ENCODE measurements at regions not wholly inside any gene's neighbourhood (a gene's known extent, or its start where the extent isn't known, plus 50 kb on each side); places are given as distances from the start of the nearest gene placed in this dataset.

DNA sequence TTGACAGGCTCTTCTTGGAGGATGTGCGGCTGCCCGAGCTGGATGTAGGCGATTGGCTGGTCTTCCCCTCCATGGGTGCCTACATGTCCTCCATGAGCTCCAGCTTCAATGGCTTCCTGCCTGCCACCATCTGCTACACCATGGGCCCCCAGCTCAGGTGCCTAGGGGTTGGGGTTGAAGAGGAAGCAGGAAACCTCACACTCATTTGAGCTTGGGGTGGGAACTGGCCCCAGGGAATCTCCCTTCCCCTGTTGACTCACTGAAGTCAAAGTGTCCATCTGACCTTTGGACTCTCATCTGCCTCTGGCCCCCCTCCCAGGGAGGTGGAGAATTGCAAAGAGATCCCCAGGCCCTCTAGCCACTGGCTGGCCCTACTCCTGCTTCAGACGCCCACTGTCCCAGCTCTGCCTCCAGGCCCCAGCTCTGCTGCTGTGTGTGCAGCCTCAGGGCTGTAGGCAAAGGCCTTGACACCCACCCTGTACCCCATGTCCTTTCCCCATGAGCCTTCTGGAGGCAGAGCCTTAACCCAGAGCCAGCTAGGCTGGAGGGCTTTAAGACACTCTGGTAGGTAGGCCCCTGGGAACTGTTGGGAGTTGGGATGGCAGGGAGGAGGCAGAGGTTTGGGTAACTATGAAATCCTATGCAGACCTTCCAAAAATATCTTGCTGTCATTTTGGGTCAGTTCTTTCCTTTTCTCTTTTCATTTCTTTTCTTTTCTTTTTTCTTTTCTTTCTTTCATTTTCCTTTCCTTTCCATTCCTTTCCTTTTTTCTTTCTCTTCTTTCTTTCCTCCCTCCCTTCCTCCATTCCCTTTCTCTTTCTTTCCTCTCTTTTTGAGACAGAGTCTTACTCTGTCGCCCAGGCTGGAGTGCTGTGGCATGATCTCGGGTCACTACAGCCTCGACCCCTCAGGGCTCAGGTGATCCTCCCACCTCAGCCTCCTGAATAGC, 66.9 kb upstream of the TINAGL1 start (continued):
- TF ChIP-seq DNMT3B (CRISPR knock-in tag; conservative IDR thresholded peaks at IDR 0.05) (no peak), TBL1XR1 (IDR thresholded peaks at IDR 0.05; ENCODE audit: borderline replicate concordance, low read length, partially characterized antibody) (peak; percentile 53), RAD21 (CRISPR knock-in tag; IDR thresholded peaks at IDR 0.05) (peak; percentile 44), TGIF2 (CRISPR knock-in tag; IDR thresholded peaks at IDR 0.05) (peak; percentile 25; the same call in 1 of the 2 replicates), ZNF782 (CRISPR knock-in tag; IDR thresholded peaks at IDR 0.05; ENCODE audit: borderline replicate concordance) (no peak; the same call in 1 of the 2 replicates), SRSF1 (optimal IDR thresholded peaks at IDR 0.05; ENCODE audit: low read depth, low read length) (no peak), ZNF44 (CRISPR knock-in tag; IDR thresholded peaks at IDR 0.05) (no peak), MAF1 (CRISPR knock-in tag; IDR thresholded peaks at IDR 0.05; ENCODE audit: borderline replicate concordance) (0 out of 2 replicates have a peak, but pooled peaks have one; percentile 46), ZNF101 (CRISPR knock-in tag; IDR thresholded peaks at IDR 0.05; ENCODE audit: borderline replicate concordance, low read depth) (no peak), ZNF878 (CRISPR knock-in tag; IDR thresholded peaks at IDR 0.05) (peak; percentile 61; the same call in 1 of the 2 replicates)
- TF ChIP-seq, protein P1, sequence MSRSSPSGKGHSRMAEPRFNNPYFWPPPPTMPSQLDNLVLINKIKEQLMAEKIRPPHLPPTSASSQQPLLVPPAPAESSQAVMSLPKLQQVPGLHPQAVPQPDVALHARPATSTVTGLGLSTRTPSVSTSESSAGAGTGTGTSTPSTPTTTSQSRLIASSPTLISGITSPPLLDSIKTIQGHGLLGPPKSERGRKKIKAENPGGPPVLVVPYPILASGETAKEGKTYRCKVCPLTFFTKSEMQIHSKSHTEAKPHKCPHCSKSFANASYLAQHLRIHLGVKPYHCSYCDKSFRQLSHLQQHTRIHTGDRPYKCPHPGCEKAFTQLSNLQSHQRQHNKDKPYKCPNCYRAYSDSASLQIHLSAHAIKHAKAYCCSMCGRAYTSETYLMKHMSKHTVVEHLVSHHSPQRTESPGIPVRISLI (CRISPR knock-in tag; IDR thresholded peaks at IDR 0.05; ENCODE audit: borderline replicate concordance): no peak
- TF ChIP-seq, protein P2, sequence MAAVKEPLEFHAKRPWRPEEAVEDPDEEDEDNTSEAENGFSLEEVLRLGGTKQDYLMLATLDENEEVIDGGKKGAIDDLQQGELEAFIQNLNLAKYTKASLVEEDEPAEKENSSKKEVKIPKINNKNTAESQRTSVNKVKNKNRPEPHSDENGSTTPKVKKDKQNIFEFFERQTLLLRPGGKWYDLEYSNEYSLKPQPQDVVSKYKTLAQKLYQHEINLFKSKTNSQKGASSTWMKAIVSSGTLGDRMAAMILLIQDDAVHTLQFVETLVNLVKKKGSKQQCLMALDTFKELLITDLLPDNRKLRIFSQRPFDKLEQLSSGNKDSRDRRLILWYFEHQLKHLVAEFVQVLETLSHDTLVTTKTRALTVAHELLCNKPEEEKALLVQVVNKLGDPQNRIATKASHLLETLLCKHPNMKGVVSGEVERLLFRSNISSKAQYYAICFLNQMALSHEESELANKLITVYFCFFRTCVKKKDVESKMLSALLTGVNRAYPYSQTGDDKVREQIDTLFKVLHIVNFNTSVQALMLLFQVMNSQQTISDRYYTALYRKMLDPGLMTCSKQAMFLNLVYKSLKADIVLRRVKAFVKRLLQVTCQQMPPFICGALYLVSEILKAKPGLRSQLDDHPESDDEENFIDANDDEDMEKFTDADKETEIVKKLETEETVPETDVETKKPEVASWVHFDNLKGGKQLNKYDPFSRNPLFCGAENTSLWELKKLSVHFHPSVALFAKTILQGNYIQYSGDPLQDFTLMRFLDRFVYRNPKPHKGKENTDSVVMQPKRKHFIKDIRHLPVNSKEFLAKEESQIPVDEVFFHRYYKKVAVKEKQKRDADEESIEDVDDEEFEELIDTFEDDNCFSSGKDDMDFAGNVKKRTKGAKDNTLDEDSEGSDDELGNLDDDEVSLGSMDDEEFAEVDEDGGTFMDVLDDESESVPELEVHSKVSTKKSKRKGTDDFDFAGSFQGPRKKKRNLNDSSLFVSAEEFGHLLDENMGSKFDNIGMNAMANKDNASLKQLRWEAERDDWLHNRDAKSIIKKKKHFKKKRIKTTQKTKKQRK (IDR thresholded peaks at IDR 0.05; ENCODE audit: low read length): no peak
- TF ChIP-seq, protein P3, sequence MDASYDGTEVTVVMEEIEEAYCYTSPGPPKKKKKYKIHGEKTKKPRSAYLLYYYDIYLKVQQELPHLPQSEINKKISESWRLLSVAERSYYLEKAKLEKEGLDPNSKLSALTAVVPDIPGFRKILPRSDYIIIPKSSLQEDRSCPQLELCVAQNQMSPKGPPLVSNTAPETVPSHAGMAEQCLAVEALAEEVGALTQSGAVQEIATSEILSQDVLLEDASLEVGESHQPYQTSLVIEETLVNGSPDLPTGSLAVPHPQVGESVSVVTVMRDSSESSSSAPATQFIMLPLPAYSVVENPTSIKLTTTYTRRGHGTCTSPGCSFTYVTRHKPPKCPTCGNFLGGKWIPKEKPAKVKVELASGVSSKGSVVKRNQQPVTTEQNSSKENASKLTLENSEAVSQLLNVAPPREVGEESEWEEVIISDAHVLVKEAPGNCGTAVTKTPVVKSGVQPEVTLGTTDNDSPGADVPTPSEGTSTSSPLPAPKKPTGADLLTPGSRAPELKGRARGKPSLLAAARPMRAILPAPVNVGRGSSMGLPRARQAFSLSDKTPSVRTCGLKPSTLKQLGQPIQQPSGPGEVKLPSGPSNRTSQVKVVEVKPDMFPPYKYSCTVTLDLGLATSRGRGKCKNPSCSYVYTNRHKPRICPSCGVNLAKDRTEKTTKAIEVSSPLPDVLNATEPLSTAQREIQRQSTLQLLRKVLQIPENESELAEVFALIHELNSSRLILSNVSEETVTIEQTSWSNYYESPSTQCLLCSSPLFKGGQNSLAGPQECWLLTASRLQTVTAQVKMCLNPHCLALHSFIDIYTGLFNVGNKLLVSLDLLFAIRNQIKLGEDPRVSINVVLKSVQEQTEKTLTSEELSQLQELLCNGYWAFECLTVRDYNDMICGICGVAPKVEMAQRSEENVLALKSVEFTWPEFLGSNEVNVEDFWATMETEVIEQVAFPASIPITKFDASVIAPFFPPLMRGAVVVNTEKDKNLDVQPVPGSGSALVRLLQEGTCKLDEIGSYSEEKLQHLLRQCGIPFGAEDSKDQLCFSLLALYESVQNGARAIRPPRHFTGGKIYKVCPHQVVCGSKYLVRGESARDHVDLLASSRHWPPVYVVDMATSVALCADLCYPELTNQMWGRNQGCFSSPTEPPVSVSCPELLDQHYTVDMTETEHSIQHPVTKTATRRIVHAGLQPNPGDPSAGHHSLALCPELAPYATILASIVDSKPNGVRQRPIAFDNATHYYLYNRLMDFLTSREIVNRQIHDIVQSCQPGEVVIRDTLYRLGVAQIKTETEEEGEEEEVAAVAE (CRISPR knock-in tag; IDR thresholded peaks at IDR 0.05; ENCODE audit: borderline replicate concordance): no peak
- TF ChIP-seq, protein P4, sequence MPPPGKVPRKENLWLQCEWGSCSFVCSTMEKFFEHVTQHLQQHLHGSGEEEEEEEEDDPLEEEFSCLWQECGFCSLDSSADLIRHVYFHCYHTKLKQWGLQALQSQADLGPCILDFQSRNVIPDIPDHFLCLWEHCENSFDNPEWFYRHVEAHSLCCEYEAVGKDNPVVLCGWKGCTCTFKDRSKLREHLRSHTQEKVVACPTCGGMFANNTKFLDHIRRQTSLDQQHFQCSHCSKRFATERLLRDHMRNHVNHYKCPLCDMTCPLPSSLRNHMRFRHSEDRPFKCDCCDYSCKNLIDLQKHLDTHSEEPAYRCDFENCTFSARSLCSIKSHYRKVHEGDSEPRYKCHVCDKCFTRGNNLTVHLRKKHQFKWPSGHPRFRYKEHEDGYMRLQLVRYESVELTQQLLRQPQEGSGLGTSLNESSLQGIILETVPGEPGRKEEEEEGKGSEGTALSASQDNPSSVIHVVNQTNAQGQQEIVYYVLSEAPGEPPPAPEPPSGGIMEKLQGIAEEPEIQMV (CRISPR knock-in tag; IDR thresholded peaks at IDR 0.05; ENCODE audit: low read depth): peak; percentile 57; the same call in 1 of the 2 replicates
- TF ChIP-seq, protein P5, sequence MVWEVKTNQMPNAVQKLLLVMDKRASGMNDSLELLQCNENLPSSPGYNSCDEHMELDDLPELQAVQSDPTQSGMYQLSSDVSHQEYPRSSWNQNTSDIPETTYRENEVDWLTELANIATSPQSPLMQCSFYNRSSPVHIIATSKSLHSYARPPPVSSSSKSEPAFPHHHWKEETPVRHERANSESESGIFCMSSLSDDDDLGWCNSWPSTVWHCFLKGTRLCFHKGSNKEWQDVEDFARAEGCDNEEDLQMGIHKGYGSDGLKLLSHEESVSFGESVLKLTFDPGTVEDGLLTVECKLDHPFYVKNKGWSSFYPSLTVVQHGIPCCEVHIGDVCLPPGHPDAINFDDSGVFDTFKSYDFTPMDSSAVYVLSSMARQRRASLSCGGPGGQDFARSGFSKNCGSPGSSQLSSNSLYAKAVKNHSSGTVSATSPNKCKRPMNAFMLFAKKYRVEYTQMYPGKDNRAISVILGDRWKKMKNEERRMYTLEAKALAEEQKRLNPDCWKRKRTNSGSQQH (CRISPR knock-in tag; IDR thresholded peaks at IDR 0.05; ENCODE audit: low read depth): no peak; the same call in 1 of the 2 replicates

Data from HepG2 (cell line).